ENCODE measurements at regions not wholly inside any gene's neighbourhood (a gene's known extent, or its start where the extent isn't known, plus 50 kb on each side); places are given as distances from the start of the nearest gene placed in this dataset.

DNA sequence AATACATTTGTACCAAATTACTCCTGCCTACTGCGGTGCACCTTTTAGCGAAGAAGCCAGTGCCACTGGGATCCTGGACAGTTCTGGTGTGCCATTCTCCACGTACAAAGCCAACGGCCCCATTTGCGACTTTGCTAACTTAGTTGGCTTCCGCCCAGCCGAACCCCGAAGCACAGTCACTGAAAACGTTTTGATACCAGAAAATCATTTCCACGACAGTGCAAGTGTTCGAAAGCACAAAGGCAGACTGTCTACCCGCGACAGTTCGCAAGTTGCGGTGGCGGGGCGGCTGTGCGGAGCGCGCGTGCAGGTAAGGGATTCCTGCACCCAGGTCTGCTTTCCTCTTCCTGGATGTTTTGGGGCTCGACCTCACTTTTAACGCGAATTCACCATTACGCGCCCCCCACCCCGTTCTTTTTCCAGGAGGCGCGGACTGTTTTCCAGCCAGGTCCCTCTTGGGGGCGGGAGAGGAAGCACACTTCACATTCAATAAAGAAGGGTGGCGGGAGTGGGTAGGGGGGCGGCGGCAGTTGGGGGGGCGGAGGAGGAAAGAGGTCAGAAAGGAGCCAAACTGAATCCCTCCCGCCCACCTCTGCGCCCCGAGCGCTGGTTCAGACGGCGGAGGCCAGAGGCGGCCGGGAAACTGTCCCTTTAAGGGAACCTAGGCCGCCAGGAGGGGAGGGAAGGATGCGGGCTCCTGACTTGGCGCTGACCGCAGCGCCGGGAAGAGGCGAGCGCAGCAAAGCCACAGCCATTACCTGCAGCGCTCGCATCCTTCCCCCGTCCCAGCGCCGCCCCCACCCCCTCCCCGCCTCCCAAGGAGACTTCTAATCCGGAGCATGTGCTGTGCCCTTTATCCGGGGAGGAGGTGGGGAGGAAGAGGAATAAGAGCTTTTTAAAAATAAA, 107.4 kb upstream of the KCTD1 start:
- no peak for TF ChIP-seq YY1 (IDR thresholded peaks at IDR 0.05; ENCODE audit: insufficient read depth, insufficient read length)
- no peak for TF ChIP-seq ZNF274 (IDR thresholded peaks at IDR 0.05; ENCODE audit: low read depth, low read length)
- no peak for TF ChIP-seq SUZ12 (IDR thresholded peaks at IDR 0.05; ENCODE audit: extremely low read depth, insufficient read depth, insufficient read length)

Measured in NT2/D1 (cell line).